HUDEP-2 (cell line): ENCODE measurements at regions not wholly inside any gene's neighbourhood (a gene's known extent, or its start where the extent isn't known, plus 50 kb on each side); places are given as distances from the start of the nearest gene placed in this dataset.
"Not testable (repeated sequence)": the region's sequence is repeated elsewhere in the genome, so short reads cannot be mapped to it uniquely, and the experiment has no call there.

Experiments used
- DNase-seq, 76 experiments: peaks; one replicate each; lab custom pipeline; 2025; ENCODE audit not compliant: unreplicated experiment in 76 of 76; lab: John Stamatoyannopoulos, UW

- no peak for DNase-seq
These were observed 427.8 kb downstream of the ARL4A start for GRCh38 chr7:13115157-13115772.

GRCh38 chr7:13115855-13116254 is 428.4 kb downstream of the ARL4A start:
- DNase-seq: no peak

DNA sequence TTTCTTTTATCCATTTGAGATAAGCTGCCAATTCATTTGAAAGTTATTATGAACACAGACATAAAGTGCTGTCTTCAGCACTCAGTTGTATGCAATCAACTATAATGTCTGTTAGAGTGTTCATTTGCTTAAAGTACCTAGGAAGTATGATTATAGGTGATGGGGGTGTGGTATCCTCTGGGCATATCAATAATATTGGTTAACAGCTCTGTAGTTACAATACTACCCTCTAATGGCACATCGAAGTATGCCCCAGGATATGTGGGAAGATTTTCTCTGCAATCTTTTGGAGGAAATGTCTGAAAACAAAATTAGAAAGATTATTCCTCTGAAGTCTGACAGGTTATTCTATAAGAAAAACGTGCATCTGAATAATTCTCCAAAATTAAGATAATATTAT is 429.7 kb downstream of the ARL4A start:
- DNase-seq: peak in 5 of 76 experiments; percentile 2 to 22 (median 12)

DNA sequence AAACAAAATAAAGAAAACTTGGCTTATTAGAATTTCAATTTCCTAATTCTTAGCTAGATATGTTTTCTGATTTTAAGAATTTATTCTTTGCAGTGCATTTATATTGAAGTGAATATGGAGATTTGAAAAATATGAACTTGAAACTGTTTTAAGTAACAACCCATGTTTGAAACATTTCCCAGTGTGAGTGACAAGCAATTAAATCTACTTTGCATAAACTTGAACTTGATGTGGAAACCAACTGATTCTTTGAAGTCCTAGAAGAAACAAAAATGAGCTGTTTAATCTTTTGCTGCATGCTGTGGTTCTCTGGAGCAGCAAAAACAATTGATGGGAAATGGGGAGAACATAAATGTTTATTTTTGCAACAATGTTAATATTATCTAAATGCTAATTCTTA is 430.2 kb downstream of the ARL4A start:
- no peak for DNase-seq

DNA sequence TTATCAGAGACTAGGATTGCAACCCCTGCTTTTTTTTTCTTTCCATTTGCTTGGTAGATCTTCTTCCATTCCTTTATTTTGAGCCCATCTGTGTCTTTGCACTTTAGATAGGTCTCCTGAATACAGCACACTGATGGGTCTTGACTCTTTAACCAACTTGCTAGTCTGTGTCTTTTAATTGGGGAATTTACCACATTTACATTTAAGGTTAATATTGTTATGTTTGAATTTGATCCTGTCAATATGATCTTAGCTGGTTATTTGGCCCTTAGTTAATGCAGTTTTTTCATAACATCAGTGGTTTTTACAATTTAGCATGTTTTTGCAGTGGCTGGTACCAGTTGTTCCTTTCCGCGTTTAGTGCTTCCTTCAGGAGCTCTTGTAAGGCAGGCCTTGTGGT is 437.2 kb downstream of the ARL4A start:
- DNase-seq: not testable (repeated sequence)

GRCh38 chr7:13126347-13126746 is 438.9 kb downstream of the ARL4A start:
- no peak for DNase-seq

GRCh38 chr7:13130321-13130720 is 442.9 kb downstream of the ARL4A start:
- DNase-seq: no peak

GRCh38 chr7:13130906-13131305 is 443.5 kb downstream of the ARL4A start:
- not testable (repeated sequence) for DNase-seq

- no peak for DNase-seq
These were observed 444.9 kb downstream of the ARL4A start for GRCh38 chr7:13132314-13132713.

- DNase-seq: not testable (repeated sequence)
These were observed 448.9 kb downstream of the ARL4A start for GRCh38 chr7:13136345-13136744.

DNA sequence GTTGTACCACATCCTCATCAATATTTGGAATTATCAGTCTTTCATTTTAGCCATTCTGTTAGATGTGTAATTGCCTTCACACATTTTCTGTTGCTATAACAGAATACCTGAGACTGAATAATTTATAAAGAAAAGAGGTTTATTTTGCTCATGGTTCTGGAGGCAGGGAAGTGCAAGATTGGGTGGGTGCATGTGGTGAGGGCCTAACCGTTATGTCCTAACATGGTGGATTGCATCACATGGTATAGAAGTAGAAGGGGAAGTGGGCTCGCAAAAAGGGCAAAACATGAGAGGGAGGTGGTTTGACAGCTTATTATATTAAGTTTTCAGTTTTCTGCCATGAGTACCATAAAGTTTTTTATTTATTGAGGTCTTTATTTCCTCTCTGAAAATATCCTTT is 452.0 kb downstream of the ARL4A start:
- no peak for DNase-seq

DNA sequence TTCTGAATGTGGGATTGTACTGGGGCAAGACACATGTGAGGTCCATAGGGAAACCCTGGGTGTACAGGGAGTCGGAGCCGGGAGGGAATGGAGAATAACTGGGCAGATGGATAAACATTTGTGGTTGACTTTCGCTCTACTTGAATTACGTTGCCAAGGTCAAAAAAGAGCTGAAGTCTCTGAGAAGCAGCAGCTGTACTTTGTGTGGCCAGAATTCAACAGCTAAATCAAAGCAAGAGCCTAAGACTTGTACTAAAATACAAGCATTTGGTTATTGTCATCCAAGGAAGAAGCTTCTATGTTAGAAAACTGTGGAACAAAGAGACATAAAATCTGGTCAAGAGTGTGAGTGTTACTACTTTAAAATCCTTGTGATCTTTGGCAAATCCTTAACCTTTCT is 457.2 kb downstream of the ARL4A start:
- DNase-seq: no peak

- DNase-seq: no peak
These were observed 461.1 kb downstream of the ARL4A start for GRCh38 chr7:13148548-13148947.

GRCh38 chr7:13151978-13152377 is 464.5 kb downstream of the ARL4A start:
- DNase-seq: no peak

DNA sequence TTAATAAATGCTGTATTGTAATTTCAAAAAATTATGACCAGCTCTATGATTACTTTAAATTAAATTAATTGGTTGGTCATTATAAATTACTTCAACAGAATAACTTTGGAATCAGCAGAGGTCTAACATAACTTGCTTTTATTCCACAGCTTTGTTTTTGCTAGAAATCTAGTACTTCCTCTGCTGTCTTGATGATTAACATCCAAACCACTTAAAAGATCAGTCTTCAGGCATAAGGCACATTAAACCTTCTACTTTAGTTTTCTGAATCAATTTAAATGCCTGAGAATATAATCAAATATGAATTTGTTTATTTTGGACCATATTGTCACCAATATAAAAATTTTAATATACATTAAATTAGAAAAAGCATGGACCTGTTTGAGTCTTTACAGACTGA is 465.3 kb downstream of the ARL4A start:
- no peak for DNase-seq

DNA sequence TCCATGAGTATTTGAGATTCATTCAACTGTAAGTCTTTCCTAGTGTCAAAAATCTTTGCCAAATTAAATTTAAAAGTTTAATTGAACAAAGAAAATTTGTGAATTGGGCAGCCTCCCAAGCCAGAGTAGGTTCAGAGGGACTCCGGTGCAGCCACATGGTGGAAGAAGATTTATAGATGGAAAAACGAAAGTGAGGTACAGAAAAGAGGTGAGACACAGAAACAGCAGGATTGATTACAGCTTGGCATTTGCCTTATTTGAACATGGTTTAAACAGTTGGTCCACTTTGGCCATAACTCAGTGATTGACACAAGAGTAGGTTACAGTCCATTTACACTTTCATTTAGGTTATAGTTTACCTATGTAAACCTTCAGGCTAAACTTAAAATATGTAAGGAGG is 465.8 kb downstream of the ARL4A start:
- no peak for DNase-seq

DNA sequence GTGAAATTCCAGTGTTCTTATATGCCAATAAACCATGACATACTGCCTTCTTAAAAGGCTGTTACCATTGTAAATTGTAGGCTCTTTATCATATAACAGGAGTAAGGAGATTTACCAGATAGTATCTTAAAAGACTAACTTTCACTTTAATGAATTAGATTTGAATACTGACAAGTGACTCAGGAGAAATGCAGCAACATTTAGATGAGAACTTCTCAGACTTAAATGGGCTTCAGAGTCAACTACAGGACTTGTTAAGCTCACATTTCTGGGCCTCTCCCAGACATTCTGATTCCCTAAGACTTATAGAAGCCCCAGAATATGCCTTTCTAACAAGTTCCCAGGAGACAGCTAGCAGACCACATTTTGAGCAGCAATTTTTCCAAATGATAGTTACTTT is 466.3 kb downstream of the ARL4A start:
- DNase-seq: no peak

DNA sequence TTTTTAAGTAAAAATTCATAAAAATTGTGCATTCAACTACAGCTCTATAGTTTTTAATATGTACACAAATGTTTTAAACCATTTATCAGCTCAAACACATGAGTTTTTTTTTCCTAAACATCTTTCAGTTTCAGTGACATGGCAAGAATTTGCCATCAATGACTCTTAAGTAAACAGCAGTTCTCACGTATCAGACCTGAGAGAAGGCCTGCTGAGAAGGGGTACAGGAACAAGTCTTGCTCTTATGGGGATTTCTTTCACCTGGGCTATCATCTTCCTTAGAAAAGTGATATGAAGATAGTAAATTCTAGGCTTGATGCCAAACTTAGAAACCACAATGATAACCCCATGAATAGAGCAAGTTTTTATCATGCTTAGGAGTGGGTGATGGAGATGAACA is 467.8 kb downstream of the ARL4A start:
- DNase-seq: no peak

GRCh38 chr7:13159003-13159402 is 471.6 kb downstream of the ARL4A start:
- no peak for DNase-seq

DNA sequence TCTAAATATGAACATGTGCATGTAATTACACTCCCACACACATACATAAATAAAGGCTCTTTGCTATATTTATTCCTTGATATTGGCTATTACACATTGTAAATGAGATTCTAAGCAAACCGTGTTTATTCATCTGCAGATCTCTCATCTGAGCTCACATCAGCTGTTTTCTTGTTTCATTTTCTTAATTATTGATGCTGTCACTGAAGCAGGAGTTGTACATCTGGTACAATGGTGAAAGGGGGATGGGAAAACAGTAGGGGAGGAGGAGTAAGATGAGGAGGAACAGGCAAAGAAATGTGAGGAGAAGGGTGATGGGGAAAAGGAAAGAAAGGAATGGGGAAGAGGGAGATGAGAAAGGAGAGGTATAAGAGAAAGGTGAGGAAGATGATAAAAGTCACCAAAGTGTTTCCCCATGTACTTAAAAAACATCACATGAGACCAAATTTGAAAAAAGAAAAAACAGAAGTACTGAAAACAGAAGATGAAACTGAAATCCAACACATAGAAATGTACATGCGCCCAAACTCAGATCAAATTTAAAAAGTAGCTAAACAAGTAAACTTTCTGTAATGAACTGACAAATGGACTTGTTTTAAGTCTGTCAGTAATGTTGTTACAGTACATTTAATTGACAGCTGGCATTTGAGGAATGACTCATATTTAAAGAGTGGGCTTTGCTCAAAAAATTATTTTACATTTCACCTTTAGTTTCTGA is 472.2 kb downstream of the ARL4A start:
- no peak for DNase-seq

- DNase-seq: no peak
These were observed 473.7 kb downstream of the ARL4A start for GRCh38 chr7:13161125-13161524.

GRCh38 chr7:13165854-13166253 is 478.4 kb downstream of the ARL4A start:
- DNase-seq: no peak

DNA sequence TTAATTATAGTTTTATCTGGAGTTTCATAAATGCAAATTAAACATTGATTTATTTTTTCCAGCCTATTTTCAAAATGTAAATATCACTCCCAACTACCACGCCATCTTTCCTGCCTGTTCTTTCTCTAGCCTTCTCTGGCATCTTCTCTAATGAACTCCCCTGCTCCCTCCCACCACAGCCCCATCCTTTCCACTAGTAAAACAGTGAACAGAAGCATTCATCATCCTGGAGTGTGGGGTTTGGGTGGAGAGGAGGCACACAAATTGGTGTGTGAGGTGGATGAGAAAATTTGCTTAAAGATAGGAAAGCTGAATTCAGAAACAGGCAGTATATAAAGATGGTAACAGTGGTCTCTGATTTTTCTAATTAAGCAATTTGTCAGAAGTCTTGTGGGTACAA is 479.4 kb downstream of the ARL4A start:
- no peak for DNase-seq
